HG03354 (cell line): ENCODE measurements at regions not wholly inside any gene's neighbourhood (a gene's known extent, or its start where the extent isn't known, plus 50 kb on each side); places are given as distances from the start of the nearest gene placed in this dataset.

ENCODE experiments used
- ATAC-seq: cut with Tn5 transposase; IDR thresholded peaks from one replicate; pipeline ENCODE4 v1.9.1; 2021; ENCODE audit warnings: mild to moderate bottlenecking; ENCODE audit not compliant: unreplicated experiment, poor library complexity, severe bottlenecking

DNA sequence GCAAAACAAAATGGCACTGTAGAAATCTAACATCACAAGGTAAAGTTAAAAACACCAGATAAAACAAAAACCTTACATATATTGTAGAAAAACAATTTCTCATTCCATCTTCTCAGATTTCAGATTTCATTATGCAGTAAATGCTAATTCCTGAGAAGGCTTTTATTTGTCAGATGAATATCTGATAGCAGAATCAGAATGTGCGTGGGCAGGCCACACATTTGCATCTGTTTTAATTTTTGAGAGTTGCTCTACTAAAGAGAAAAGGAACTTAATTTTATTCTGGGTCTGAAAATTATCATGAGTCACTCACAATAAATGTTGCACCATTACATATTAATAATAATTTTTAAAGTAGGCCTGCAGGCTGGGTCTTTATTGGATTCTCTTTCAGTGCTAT is 329.3 kb upstream of the SPTLC3 start:
- no peak for ATAC-seq

DNA sequence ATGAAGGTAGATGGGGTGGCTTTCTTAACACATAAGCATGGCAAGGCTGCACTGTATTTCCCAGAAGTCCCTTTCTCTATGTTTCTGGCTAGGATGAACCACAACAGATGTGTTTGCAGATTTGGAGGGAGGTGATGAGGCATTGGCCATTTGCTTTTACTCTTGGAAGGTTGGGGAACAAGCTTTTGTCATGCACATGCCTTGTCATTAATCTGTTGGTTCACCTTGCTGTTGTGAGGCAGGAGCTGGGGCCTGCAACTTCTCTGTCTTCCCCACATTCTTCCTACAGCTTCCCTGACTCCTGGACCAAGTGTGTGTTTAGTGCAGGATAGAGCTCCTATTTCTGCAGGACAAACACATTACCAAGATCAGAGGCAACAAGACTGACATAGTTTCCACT is 326.2 kb upstream of the SPTLC3 start:
- no peak for ATAC-seq

DNA sequence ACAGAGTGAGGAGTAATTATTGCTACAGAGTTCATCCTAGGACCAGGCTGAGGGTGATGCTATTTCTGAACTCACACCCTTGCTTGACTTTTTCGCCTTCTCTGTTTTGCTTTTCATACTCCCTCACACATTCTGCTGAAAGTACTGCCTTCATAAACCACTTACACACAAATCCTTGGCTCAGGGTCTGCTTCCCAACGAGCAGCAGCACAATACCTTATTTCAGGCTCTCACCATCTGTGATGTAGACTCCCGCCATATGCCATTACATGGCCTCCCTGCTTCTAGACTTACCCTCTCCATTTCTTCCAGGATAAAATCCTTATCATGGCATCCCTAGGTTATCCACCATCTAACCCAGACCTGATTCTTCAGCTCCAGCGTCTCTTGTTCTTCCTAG is 321.3 kb upstream of the SPTLC3 start:
- ATAC-seq: no peak

DNA sequence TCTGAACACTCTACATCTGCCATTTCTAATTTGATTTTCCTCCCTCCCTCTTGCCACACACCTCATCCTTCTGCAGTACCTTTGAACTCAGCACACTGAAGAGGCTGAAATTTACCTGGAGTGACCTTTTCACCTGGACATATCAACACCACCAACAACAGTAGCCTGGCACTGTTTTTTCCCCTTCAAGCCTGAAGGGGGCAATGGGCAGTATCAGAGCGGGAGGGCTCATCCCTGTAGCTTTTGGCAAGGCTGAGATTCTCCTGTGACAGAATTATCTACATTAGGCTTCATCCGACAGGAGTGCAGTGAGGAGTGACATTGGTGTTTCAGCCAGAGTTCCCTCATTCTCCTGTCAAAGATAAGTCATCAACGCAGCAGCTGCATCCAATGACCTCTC is 312.8 kb upstream of the SPTLC3 start:
- no peak for ATAC-seq

- no peak for ATAC-seq
Measured at GRCh38 chr20:12698817-12699216, 310.0 kb upstream of the SPTLC3 start.

DNA sequence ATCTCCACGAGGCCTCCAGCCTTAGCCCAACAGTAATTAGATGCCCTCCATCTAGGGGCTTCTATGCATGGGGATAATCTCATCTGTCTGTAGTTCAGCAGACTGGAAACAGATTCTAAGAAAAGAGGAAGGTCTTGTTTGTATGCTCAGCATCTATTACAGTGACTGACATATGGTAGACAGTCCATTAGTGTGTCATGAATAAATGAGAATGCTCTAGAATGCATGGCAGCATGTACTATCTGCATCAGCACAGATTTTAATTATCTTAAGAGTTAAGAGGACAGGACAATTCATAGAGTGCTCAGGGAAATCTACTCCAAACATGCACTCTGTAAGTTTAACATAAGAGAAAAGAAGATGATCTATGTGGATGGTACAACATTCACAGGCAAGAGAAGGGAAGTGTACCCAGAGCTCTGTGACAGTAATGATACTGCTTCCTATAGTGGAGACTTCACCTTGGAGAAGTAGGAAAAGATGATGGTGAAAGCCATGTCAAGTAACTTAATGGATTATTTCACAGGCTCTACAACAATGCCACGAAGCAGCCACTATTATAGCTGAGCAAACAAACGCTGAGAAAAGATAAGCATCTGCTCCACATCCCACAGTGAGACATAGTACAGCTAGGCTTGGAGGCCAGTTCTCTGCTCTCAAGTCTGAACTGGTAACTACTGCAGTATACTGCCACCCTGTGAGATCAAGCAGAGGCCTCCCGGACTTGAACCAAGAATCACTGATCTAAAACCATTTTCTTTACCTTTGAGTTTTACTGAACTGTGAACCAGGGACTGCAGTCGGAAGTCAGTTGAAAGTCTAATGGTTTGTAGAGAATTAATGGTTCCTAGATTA is 309.2 kb upstream of the SPTLC3 start:
- no peak for ATAC-seq

GRCh38 chr20:12700701-12701100 is 308.1 kb upstream of the SPTLC3 start:
- no peak for ATAC-seq

DNA sequence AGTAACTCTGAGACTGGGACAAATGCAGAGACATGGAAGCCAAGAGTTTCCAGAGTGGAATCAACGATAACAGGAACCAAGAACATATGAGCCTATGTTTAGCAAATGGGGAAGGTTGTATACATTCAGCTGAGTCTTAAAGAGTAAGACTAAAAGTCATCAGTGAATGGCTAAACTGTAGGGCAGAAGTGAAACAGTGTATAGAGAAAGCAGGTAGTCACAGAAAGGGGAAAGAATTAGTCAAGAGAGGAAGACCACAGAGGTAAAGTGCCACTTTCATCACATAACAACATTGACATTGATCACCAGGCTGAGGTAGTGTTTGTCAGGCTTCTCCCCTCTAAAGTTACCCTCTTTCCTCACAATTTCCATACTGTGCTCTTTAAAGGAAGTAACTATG is 306.5 kb upstream of the SPTLC3 start:
- no peak for ATAC-seq

GRCh38 chr20:12715371-12715770 is 293.4 kb upstream of the SPTLC3 start:
- no peak for ATAC-seq

DNA sequence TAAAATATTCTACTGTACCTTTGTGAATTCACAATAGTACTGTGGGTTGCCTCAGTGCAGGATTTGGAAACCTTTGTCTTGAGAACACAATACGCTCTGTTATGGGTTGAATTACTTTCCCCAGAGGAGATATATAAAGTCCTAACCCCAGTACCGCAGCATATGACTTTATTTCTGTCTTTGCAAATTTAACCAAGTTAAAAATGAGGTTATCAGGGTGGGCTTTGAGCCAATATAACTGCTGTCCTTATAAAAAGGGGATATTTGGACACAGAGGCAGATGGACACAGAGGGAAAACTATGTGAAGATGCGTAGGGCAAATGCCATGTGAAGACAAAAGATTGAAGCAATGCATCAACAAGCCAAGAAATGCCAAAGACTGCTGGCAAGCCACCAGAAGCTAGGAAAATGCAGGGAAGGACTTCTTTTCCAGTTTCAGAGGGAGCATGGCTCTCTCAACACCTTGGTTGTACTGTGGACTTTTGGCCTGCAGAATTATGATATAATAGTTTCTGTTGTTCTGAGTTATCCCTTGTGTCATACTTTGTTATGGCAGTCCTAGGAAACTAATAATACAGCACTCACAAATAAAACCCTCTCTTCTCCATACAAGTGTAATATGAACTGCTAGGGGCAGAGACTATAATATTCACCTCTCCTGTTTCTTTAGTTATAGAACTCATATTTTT is 292.6 kb upstream of the SPTLC3 start:
- ATAC-seq: no peak

DNA sequence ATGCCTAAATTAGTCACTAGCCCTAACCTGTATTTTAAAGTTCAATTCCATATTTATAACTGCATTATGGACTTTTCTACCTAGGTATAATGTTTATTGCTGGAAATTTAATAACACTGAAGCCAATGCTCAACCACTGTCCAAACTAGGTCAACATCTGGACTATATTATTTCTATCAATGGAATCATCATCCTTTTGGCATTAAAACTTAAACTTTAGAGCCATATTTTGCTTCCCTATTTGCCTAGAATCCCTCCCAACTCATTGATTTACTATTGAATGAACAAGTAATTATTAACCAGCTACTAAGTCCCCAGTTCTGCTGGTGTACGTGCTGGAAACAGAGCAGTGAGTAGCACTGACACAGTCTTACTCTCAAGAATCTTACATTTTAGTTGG is 291.7 kb upstream of the SPTLC3 start:
- no peak for ATAC-seq

GRCh38 chr20:12718619-12719018 is 290.2 kb upstream of the SPTLC3 start:
- no peak for ATAC-seq

DNA sequence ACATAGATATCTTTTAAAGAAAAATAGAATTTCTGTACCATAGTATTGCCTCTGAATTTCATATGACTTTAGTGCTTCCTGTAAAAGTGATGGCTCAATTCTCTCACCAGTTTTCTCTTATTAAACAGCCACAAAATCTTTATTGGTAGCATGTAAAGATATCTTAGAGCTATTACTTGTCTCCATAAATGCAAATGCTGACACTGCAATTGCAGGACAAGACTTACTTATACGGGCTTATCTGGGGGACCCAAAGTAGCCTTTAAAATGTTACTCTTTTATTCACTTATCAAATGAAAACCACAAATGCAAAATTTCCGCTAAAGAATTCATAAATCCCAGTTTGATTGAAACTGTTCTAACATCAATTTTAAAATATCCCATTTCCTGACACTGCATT is 287.1 kb upstream of the SPTLC3 start:
- no peak for ATAC-seq

DNA sequence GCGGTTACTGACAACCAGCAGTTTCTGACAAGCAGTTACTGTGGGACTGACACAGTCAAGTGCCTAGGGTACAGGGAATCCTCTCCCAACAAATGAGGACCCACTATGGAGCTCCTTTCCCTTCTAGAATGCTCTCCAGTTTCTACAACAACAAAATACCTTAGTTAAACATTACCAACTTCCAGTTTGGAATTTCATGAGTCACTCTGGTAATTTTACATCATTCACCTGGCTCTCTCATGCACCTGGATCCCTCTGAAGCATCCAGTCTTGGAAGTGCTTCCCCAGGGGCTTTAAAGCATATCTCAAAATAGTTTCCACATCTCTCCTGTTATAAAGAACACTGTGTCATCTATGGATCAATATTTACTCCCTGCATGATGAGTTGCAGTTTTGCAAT is 286.7 kb upstream of the SPTLC3 start:
- ATAC-seq: no peak

- no peak for ATAC-seq
Measured at GRCh38 chr20:12723811-12724210, 285.0 kb upstream of the SPTLC3 start.

DNA sequence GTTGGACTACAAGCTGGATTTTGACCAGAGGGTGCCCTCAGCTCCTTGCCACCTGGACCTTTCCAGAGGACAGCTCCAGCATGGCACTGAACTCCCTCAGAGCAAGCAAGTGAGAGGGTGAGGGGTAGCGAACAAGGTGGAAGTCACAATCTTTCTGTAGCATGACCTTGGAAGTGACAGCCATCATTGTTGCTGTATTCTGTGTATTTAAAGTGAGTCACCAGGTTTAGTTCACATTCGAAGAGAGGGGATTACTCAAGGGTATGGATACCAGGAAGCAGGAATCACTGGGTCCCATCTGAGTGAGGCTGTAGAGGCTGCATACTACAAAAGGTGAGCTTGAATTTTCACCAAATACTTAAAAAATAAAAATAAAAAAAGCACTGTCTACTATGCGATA is 280.0 kb upstream of the SPTLC3 start:
- no peak for ATAC-seq

GRCh38 chr20:12729326-12729725 is 279.4 kb upstream of the SPTLC3 start:
- ATAC-seq: no peak

DNA sequence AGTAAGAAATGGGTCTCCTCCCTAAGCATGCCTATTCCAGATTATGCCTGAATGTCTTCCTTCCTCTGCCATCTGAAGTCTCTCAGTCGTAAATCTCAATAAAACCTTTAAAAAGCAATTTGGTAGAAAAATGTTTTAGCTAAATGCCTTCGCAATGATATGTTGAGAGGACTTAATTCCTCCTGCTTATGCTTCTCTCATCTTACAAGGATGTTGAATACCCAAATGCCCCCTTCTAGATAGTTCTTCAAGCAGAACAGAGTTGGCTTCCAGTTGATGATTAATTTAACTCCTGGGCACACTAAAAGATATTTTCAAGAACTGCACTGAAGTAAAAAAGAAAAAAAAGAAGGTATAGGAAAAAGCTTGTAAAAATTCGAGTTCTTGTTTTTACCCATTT is 275.0 kb upstream of the SPTLC3 start:
- no peak for ATAC-seq

- no peak for ATAC-seq
Measured at GRCh38 chr20:12737497-12737896, 271.3 kb upstream of the SPTLC3 start.

DNA sequence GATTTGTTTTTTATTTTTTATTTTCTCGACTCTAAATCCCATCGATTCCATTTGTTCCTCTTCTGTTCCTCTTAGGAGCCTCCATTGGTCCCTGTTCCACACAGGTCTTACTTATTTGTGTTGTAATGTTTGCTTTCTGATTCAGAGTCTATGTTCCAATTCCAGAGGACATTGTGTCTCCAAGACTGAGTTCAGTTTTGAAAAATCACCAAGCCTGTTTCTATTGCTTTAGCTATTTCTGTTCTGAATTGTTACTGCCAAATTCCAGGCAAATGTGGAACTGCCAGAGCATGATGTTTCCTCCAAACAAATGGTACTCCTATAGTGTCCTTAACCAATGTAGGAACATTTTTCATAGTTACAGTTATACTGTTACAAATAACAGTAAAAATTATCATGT is 270.9 kb upstream of the SPTLC3 start:
- no peak for ATAC-seq

- ATAC-seq: no peak
Measured at GRCh38 chr20:12740647-12741046, 268.1 kb upstream of the SPTLC3 start.
